Lower leg skin (tissue), 4 donors: ENCODE measurements at regions not wholly inside any gene's neighbourhood (a gene's known extent, or its start where the extent isn't known, plus 50 kb on each side); places are given as distances from the start of the nearest gene placed in this dataset.

Experiments used
- DNase-seq, 2 donors: peaks; one replicate each; pipeline ENCODE4 v3.0.0-alpha.2; 2019; ENCODE audit warnings: low spot score in 2 of 2
- H3K4me3 ChIP-seq: fragments of 200-600 bp; sonication (generic); 2 replicates; pipeline ENCODE4 v1.5.1; 2017; ENCODE audit warnings: mild to moderate bottlenecking, low read depth; ENCODE audit not compliant: poor library complexity, severe bottlenecking
- POLR2A ChIP-seq, 2 donors: fragments of 450-650 bp; IDR thresholded peaks; one replicate each; pipeline ENCODE4 v1.6.1; 2016 to 2017; ENCODE audit warnings: antibody characterized with exemption in 2 of 2, mild to moderate bottlenecking in 1 of 2, moderate library complexity in 1 of 2
- WGBS, 2 donors: methylation state at CpG; one replicate each; pipeline ENCODE4 v1.1.5; 2018; 5-methylcytosine and 5-hydroxymethylcytosine counted together
- intact Hi-C: fragments of 100-400 bp; cut with DNase I; formaldehyde crosslinking; loops from one replicate; pipeline ENCODE4 v1.15.0; 2023; ENCODE audit warnings: low total_unique reads
- TF ChIP-seq, protein P1 (sequence below), 3 donors: fragments of 450-650 bp; IDR thresholded peaks; one replicate each; pipeline ENCODE4 v1.5.1; 2016; ENCODE audit warnings: antibody characterized with exemption in 3 of 3, mild to moderate bottlenecking in 3 of 3, moderate library complexity in 2 of 3

DNA sequence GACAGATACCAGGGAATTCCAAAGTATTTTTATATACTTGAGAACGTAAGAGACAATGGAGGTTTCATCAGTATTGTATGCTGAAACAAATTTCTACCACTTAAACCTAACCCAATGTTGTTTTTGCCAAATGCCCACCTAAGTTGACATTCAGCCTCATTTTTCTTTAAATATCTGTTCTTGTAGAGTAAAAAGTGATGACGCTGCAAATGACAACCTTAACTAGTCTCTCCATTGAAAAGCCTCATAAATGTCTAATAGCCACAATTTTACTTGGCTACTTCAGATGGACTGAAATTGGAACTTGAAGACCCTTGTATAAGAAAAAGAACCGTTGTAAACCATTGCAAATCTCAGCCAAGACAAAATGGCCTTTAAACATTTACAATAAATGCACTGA, 176.9 kb downstream of the CRPPA start:
- TF ChIP-seq, protein P1, sequence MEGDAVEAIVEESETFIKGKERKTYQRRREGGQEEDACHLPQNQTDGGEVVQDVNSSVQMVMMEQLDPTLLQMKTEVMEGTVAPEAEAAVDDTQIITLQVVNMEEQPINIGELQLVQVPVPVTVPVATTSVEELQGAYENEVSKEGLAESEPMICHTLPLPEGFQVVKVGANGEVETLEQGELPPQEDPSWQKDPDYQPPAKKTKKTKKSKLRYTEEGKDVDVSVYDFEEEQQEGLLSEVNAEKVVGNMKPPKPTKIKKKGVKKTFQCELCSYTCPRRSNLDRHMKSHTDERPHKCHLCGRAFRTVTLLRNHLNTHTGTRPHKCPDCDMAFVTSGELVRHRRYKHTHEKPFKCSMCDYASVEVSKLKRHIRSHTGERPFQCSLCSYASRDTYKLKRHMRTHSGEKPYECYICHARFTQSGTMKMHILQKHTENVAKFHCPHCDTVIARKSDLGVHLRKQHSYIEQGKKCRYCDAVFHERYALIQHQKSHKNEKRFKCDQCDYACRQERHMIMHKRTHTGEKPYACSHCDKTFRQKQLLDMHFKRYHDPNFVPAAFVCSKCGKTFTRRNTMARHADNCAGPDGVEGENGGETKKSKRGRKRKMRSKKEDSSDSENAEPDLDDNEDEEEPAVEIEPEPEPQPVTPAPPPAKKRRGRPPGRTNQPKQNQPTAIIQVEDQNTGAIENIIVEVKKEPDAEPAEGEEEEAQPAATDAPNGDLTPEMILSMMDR (IDR thresholded peaks at IDR 0.05) = no peak
- no peak for TF ChIP-seq POLR2A (IDR thresholded peaks at IDR 0.05)
- DNase-seq = no peak
- WGBS, 2 donors = 89 to 94% methylated on average over 3 of the region's 3 CpGs
- no peak overlapping the region for H3K4me3 ChIP-seq
- intact Hi-C loops = no loop called here

DNA sequence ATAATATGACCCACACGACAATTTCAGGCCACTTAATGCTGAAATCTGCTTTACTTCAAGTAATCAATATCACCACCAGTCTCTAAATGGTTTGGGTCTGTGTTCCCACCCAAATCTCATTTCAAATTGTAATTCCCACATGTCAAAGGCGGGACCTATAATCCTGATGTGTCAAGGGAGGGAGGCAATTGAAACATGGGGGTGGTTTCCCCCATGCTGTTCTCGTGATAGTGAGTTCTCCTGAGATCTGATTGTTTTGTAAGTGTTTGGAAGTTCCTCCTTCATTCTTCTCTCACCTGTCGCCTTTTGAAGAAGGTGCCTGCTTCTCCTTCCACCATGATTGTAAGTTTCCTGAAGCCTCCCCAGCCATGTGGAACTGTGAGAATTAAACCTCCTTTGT, 178.4 kb downstream of the CRPPA start:
- 95 to 96% methylated on average over 4 of the region's 4 CpGs for WGBS, 2 donors
- no peak for TF ChIP-seq POLR2A (IDR thresholded peaks at IDR 0.05)
- TF ChIP-seq, protein P1 (IDR thresholded peaks at IDR 0.05) = no peak
- intact Hi-C loops = no loop called here
- no peak overlapping the region for H3K4me3 ChIP-seq
- no peak for DNase-seq

DNA sequence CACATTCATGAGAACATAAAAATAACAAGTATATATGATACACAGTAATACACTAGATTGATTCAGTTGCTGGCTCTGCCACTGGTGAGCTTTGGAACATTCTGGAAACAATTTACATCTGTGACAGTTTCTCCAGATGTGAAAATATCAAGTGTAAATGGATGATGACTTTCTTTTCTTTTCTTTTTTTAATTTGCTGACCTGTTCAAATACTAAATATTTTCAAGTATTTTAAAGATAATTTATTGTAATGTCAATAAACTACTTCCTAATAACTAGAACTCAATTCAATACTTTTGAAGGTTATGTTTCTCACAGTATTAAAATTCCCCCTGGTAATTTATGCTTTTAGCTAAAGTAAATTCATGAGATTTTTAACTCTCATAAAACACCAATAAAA, 180.3 kb downstream of the CRPPA start:
- intact Hi-C loops = no loop called here
- H3K4me3 ChIP-seq = no peak overlapping the region
- DNase-seq = no peak
- no peak for TF ChIP-seq POLR2A (IDR thresholded peaks at IDR 0.05)
- TF ChIP-seq, protein P1 (IDR thresholded peaks at IDR 0.05) = no peak

DNA sequence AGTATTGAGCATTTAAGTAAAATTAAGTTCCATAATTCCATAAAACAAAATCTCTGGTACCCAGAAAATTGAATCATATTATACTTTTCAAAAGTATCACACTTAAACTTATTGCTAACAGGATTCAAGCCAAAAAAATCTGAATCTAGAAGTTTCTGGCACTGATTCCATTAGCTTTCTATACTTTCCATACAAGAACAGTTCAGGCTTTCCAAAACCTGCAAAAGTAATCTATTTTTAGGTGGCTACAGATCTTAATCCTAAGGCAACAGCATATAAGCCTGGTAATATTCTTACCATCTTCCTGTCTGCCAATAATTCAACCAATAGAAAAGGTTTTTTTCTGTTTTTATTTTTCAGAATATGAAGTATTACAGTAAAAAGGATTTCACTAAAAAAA, 185.0 kb downstream of the CRPPA start:
- intact Hi-C loops = no loop called here
- H3K4me3 ChIP-seq = no peak overlapping the region
- no peak for DNase-seq
- TF ChIP-seq, protein P1 (IDR thresholded peaks at IDR 0.05) = no peak
- TF ChIP-seq POLR2A (IDR thresholded peaks at IDR 0.05) = no peak

DNA sequence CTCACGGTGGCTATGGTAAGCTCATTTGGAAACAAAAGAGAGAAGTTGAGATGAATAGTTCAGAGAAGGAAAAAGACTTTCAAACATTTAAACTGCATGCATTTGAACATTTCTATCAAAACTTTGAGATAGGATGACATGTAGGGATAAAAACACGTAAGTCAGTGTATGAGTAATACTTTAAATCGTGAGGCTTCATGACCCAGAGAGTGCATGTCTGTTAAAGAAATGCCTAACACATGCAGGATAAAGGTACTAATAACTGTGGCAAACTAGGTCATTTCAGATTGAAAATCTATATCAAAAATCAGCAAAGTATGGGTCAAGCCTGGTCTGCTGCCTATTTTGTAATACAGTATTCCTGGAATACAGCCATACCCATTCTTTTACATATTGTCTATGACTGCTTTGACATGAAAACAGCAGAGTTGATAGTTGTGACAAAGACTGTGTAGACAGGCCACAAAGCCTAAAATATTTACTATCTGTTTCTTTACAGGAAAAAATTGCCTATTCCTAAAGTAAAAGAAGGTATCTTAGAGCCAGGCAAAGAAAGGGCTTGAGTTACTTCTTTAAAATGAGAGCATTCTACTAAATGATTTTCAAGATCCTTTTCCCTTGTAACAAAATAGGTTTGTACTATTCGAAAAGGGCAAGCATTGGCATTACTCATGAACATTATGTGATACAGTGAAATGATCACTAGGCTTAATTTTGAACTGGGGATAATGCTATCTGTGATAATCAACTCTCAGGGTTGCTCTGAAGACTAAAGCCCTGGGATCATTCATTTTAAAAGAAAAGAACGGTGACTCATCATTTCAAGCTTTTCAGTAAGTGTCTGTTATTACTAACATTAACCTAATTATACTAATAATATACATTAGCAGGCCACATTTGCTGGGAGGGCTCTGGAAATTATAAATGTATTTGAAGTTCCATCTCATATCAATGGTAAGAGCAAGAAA, 185.9 kb downstream of the CRPPA start:
- no peak for DNase-seq
- intact Hi-C loops = no loop called here
- 77 to 79% methylated on average over 5 of the region's 5 CpGs for WGBS, 2 donors

More for the DNA sequence above, 185.9 kb downstream of the CRPPA start:
- no peak overlapping the region for H3K4me3 ChIP-seq
- no peak for TF ChIP-seq POLR2A (IDR thresholded peaks at IDR 0.05)
- TF ChIP-seq, protein P1 (IDR thresholded peaks at IDR 0.05) = no peak
